ENCODE measurements at regions not wholly inside any gene's neighbourhood (a gene's known extent, or its start where the extent isn't known, plus 50 kb on each side); places are given as distances from the start of the nearest gene placed in this dataset.

DNA sequence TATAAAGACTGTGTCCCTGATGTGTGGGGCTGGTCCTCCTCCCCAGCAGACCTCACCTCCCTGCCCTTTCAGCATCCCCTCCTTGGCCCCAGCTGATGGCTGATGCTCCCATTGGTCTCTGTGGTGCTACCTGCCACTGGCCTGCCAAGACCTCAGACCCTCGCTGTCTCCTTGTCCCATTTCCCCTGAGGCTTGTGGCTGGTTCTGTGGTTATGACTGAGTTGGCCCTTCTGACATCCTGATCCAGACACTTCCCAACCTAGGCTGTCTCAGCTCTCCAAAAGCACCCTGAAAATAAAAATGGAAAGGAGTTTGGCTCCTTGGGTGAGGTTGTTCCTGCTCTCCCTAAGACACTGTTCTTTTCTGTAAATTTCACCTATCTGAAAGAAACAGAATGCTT lies 214.2 kb downstream of the RPS24 start:
- TF ChIP-seq CTCF (IDR thresholded peaks at IDR 0.05 in 4 of 5, conservative IDR thresholded peaks at IDR 0.05 in 1 of 5) (no peak), POLR2A (IDR thresholded peaks at IDR 0.05) (no peak)

Data from gastrocnemius medialis (tissue), 4 donors.